H9 (cell line): ENCODE measurements at regions not wholly inside any gene's neighbourhood (a gene's known extent, or its start where the extent isn't known, plus 50 kb on each side); places are given as distances from the start of the nearest gene placed in this dataset.
A peak's percentile ranks its signal among the peaks of the same experiment; 100 is the strongest.

Experiments used
- DNase-seq: peaks from one replicate; pipeline ENCODE4 v3.0.0-alpha.2; 2017
- H2AFZ ChIP-seq: one replicate; pipeline ENCODE4 v1.6.1; 2013; ENCODE audit warnings: mild to moderate bottlenecking, low read length, control low read depth, moderate library complexity
- H2AK5ac ChIP-seq: 2 replicates; pipeline ENCODE4 v1.6.1; 2013; ENCODE audit warnings: low read length, control low read depth, mixed read lengths; ENCODE audit not compliant: insufficient read length
- H2BK120ac ChIP-seq: one replicate; pipeline ENCODE4 v1.6.1; 2013; ENCODE audit warnings: low read depth, mild to moderate bottlenecking, low read length, control low read depth, inconsistent platforms; ENCODE audit not compliant: poor library complexity, severe bottlenecking
- H2BK12ac ChIP-seq: 2 replicates; pipeline ENCODE4 v1.6.1; 2013; ENCODE audit warnings: low read length, control low read depth, mixed read lengths, low read depth; ENCODE audit not compliant: insufficient read length
- H2BK15ac ChIP-seq: 2 replicates; pipeline ENCODE4 v1.6.1; 2013; ENCODE audit warnings: low read depth, low read length, control low read depth
- H2BK20ac ChIP-seq: one replicate; pipeline ENCODE4 v1.6.1; 2013; ENCODE audit warnings: low read depth, mild to moderate bottlenecking, low read length, control low read depth, inconsistent platforms; ENCODE audit not compliant: poor library complexity, severe bottlenecking
- H2BK5ac ChIP-seq: 2 replicates; pipeline ENCODE4 v1.6.1; 2013; ENCODE audit warnings: low read length, control low read depth, mixed read lengths; ENCODE audit not compliant: insufficient read length
- H3K14ac ChIP-seq: 2 replicates; pipeline ENCODE4 v1.6.1; 2013; ENCODE audit warnings: low read length, control low read depth; ENCODE audit not compliant: insufficient read depth
- H3K18ac ChIP-seq: 2 replicates; pipeline ENCODE4 v1.6.1; 2013; ENCODE audit warnings: low read depth, mild to moderate bottlenecking, mixed read lengths, low read length, control low read depth; ENCODE audit not compliant: insufficient read length
- H3K23ac ChIP-seq: 2 replicates; pipeline ENCODE4 v1.6.1; 2013; ENCODE audit warnings: low read length, control low read depth, mixed read lengths, low read depth; ENCODE audit not compliant: insufficient read length
- H3K23me2 ChIP-seq: 2 replicates; pipeline ENCODE4 v1.6.1; 2013; ENCODE audit warnings: low read depth, mild to moderate bottlenecking, mixed read lengths, low read length, control low read depth; ENCODE audit not compliant: insufficient read length, poor library complexity, severe bottlenecking
- H3K27ac ChIP-seq: 2 replicates; pipeline ENCODE4 v1.5.1; 2013; ENCODE audit warnings: low read length, control low read depth, mixed read lengths, low read depth; ENCODE audit not compliant: insufficient read length
- H3K27me3 ChIP-seq: 2 replicates; pipeline ENCODE4 v1.6.1; 2013; ENCODE audit warnings: low read length, control low read depth, inconsistent platforms; ENCODE audit not compliant: insufficient read depth
- H3K4ac ChIP-seq: 2 replicates; pipeline ENCODE4 v1.6.1; 2013; ENCODE audit warnings: low read depth, mild to moderate bottlenecking, control low read depth, inconsistent platforms, low read length, moderate library complexity
- H3K4me1 ChIP-seq: 2 replicates; pipeline ENCODE4 v1.6.1; 2013; ENCODE audit warnings: low read length, control low read depth, inconsistent platforms; ENCODE audit not compliant: insufficient read depth
- H3K4me2 ChIP-seq: 2 replicates; pipeline ENCODE4 v1.6.1; 2013; ENCODE audit warnings: low read length, control low read depth, mixed read lengths; ENCODE audit not compliant: insufficient read length, insufficient read depth
- H3K56ac ChIP-seq: 2 replicates; pipeline ENCODE4 v1.6.1; 2013; ENCODE audit warnings: low read depth, mild to moderate bottlenecking, mixed read lengths, low read length, control low read depth; ENCODE audit not compliant: insufficient read length
- H3K79me1 ChIP-seq: 2 replicates; pipeline ENCODE4 v1.6.1; 2013; ENCODE audit warnings: low read depth, mild to moderate bottlenecking, moderate library complexity, low read length, control low read depth, inconsistent platforms; ENCODE audit not compliant: insufficient read depth, poor library complexity, severe bottlenecking
- H3K79me2 ChIP-seq: 2 replicates; pipeline ENCODE4 v1.6.1; 2013; ENCODE audit warnings: low read length, control low read depth, inconsistent platforms; ENCODE audit not compliant: insufficient read depth
- H3K9ac ChIP-seq: 2 replicates; pipeline ENCODE4 v1.6.1; 2013; ENCODE audit warnings: low read length, control low read depth, mixed read lengths; ENCODE audit not compliant: insufficient read length; ENCODE audit errors: extremely low read depth
- H3K9me3 ChIP-seq: one replicate; pipeline ENCODE4 v1.6.1; 2013; ENCODE audit warnings: low read depth, low read length, inconsistent platforms; ENCODE audit not compliant: control insufficient read depth
- H3T11ph ChIP-seq: one replicate; pipeline ENCODE4 v1.6.1; 2013; ENCODE audit warnings: mild to moderate bottlenecking, low read length, control low read depth, inconsistent platforms
- H4K20me1 ChIP-seq: one replicate; pipeline ENCODE4 v1.6.1; 2013; ENCODE audit not compliant: control insufficient read depth, insufficient read length, insufficient read depth
- H4K5ac ChIP-seq: 2 replicates; pipeline ENCODE4 v1.6.1; 2013; ENCODE audit warnings: low read depth, mild to moderate bottlenecking, mixed read lengths, low read length, control low read depth; ENCODE audit not compliant: insufficient read length
- H4K8ac ChIP-seq: replicated peaks from 2 replicates; pipeline ENCODE4 v1.6.1; 2013; ENCODE audit warnings: low read length, control low read depth, mixed read lengths, low read depth; ENCODE audit not compliant: insufficient read length
- H4K91ac ChIP-seq: 2 replicates; pipeline ENCODE4 v1.6.1; 2013; ENCODE audit warnings: low read depth, mild to moderate bottlenecking, moderate library complexity, mixed read lengths, low read length, control low read depth; ENCODE audit not compliant: insufficient read length
- H3K27ac Mint-ChIP-seq, 3 experiments: 2 replicates in 2 of 3; 3 replicates in 1 of 3; pipeline ENCODE4 v1.8.0; 2020 to 2021; ENCODE audit warnings: mixed read lengths in 3 of 3, mild to moderate bottlenecking in 1 of 3, moderate library complexity in 1 of 3
- H3K27me3 Mint-ChIP-seq: 2 replicates; pipeline ENCODE4 v1.8.0; 2021; ENCODE audit warnings: low read depth, mild to moderate bottlenecking, moderate library complexity, mixed read lengths
- H3K36me3 Mint-ChIP-seq, 3 experiments: 2 replicates in 2 of 3; 3 replicates in 1 of 3; pipeline ENCODE4 v1.8.0; 2020 to 2021; ENCODE audit warnings: low read depth in 3 of 3, mixed read lengths in 3 of 3; ENCODE audit not compliant: insufficient read depth in 1 of 3
- H3K4me1 Mint-ChIP-seq, 2 experiments: 2 replicates each; pipeline ENCODE4 v1.8.0; 2020; ENCODE audit warnings: mixed read lengths in 2 of 2
- H3K4me3 Mint-ChIP-seq, 2 experiments: 2 replicates in 1 of 2; 3 replicates in 1 of 2; pipeline ENCODE4 v1.8.0; 2020 to 2021; ENCODE audit warnings: mild to moderate bottlenecking in 2 of 2, mixed read lengths in 2 of 2, moderate library complexity in 1 of 2
- H3K9me3 Mint-ChIP-seq, 2 experiments: 2 replicates in 1 of 2; 3 replicates in 1 of 2; pipeline ENCODE4 v1.8.0; 2020; ENCODE audit warnings: mild to moderate bottlenecking in 2 of 2, mixed read lengths in 2 of 2, moderate library complexity in 1 of 2
- CTCF ChIP-seq: fragments of 200-600 bp; sonication (generic); conservative IDR thresholded peaks from 3 replicates; pipeline ENCODE4 v1.8.0; 2021; ENCODE audit warnings: antibody characterized with exemption, mild to moderate bottlenecking
- WGBS: extraction: QIAGEN DNeasy Blood & Tissue Kit; methylation state at CpG from one replicate; pipeline ENCODE4 v1.1.7; 2013; ENCODE audit warnings: missing lambda C conversion rate, low lambda C conversion rate, mixed read lengths; ENCODE audit not compliant: insufficient read length; ENCODE audit errors: extremely low coverage; 5-methylcytosine and 5-hydroxymethylcytosine counted together

GRCh38 chr4:156710365-156711192 lies 261.0 kb downstream of the PDGFC start:
- no peak overlapping the region for H2BK15ac ChIP-seq
- no peaks in the 10 kb centered on the region for H3K79me1 ChIP-seq
- peaks cover 6 to 7% of the 10 kb centered on the region in 2 experiments; a peak in 3 of 4 replicates for H3K4me1 Mint-ChIP-seq
- H3K18ac ChIP-seq = no peak overlapping the region
- H3K79me2 ChIP-seq = no peaks in the 10 kb centered on the region
- H2BK120ac ChIP-seq = no peak overlapping the region
- H3K4me2 ChIP-seq = no peak overlapping the region
- no peak overlapping the region for H3K56ac ChIP-seq
- TF ChIP-seq CTCF = no peak
- H4K20me1 ChIP-seq = no peaks in the 10 kb centered on the region
- H3K9me3 ChIP-seq = no peaks in the 10 kb centered on the region
- H2AK5ac ChIP-seq = no peak overlapping the region
- H3K23ac ChIP-seq = no peak overlapping the region
- H2BK20ac ChIP-seq = no peak overlapping the region
- no peak overlapping the region for H4K5ac ChIP-seq
- no peak overlapping the region for H2BK12ac ChIP-seq
- H3K4me1 ChIP-seq = no peaks in the 10 kb centered on the region
- no peak overlapping the region for H3K27ac ChIP-seq
- no peaks in the 10 kb centered on the region for H3K9me3 Mint-ChIP-seq
- H4K8ac ChIP-seq = no peak overlapping the region
- no peak overlapping the region for H2BK5ac ChIP-seq
- H3K14ac ChIP-seq = no peak overlapping the region
- H3K23me2 ChIP-seq = no peaks in the 10 kb centered on the region
- no peak overlapping the region for H3K4ac ChIP-seq
- no peaks in the 10 kb centered on the region for H3K27me3 ChIP-seq
- H3T11ph ChIP-seq = no peak overlapping the region
- H3K27me3 Mint-ChIP-seq = no peaks in the 10 kb centered on the region
- no peak overlapping the region for H2AFZ ChIP-seq
- no CpG with 5 or more reads among the region's 4 CpGs for WGBS
- H3K4me3 Mint-ChIP-seq = no peak overlapping the region
- no peaks in the 10 kb centered on the region; a peak in 1 of 7 replicates for H3K36me3 Mint-ChIP-seq
- DNase-seq = no peak
- H3K9ac ChIP-seq = no peak overlapping the region
- H3K27ac Mint-ChIP-seq = peak overlapping the region in 1 of 3 experiments; percentile 72; a peak in 2 of 7 replicates
- no peak overlapping the region for H4K91ac ChIP-seq
